ENCODE measurements at regions not wholly inside any gene's neighbourhood (a gene's known extent, or its start where the extent isn't known, plus 50 kb on each side); places are given as distances from the start of the nearest gene placed in this dataset.

GRCh38 chr10:55058800-55059199 lies 257.8 kb upstream of the PCDH15 start:
- no peak for DNase-seq (ENCODE audit: low read depth, low spot score)
- Mint-ChIP-seq H3K27ac (ENCODE audit: unreplicated experiment) (no peak overlapping the region), H3K9me3 (peaks cover 11% of the 10 kb centered on the region), H3K4me3 (no peak overlapping the region), H3K27me3 (ENCODE audit: low read depth) (no peaks in the 10 kb centered on the region), H3K36me3 (ENCODE audit: low read depth) (no peaks in the 10 kb centered on the region), H3K4me1 (no peaks in the 10 kb centered on the region)
- no peak for TF ChIP-seq CTCF (conservative IDR thresholded peaks at IDR 0.05)

- Mint-ChIP-seq H3K36me3 (ENCODE audit: low read depth) (no peaks in the 10 kb centered on the region), H3K4me3 (no peak overlapping the region), H3K27me3 (ENCODE audit: low read depth) (no peaks in the 10 kb centered on the region), H3K27ac (ENCODE audit: unreplicated experiment) (no peak overlapping the region), H3K4me1 (peaks cover 9% of the 10 kb centered on the region), H3K9me3 (peaks cover 8% of the 10 kb centered on the region)
- no peak for TF ChIP-seq CTCF (conservative IDR thresholded peaks at IDR 0.05)
- no peak for DNase-seq (ENCODE audit: low read depth, low spot score)
Measured at GRCh38 chr10:55051515-55051914, 250.5 kb upstream of the PCDH15 start.

GRCh38 chr10:55048830-55049498 lies 247.9 kb upstream of the PCDH15 start:
- H3K27me3 Mint-ChIP-seq (ENCODE audit: low read depth): no peaks in the 10 kb centered on the region
- DNase-seq (ENCODE audit: low read depth, low spot score): no peak
- H3K36me3 Mint-ChIP-seq (ENCODE audit: low read depth): no peaks in the 10 kb centered on the region
- H3K9me3 Mint-ChIP-seq: no peaks in the 10 kb centered on the region
- no peak for TF ChIP-seq CTCF (conservative IDR thresholded peaks at IDR 0.05)
- H3K27ac Mint-ChIP-seq (ENCODE audit: unreplicated experiment): peak overlapping the region; percentile 40
- H3K4me3 Mint-ChIP-seq: no peak overlapping the region
- peaks cover 9% of the 10 kb centered on the region for H3K4me1 Mint-ChIP-seq

- no peak overlapping the region for H3K4me3 Mint-ChIP-seq
- TF ChIP-seq CTCF (conservative IDR thresholded peaks at IDR 0.05): no peak
- H3K27me3 Mint-ChIP-seq (ENCODE audit: low read depth): no peaks in the 10 kb centered on the region
- H3K4me1 Mint-ChIP-seq: no peaks in the 10 kb centered on the region
- H3K9me3 Mint-ChIP-seq: no peaks in the 10 kb centered on the region
- H3K36me3 Mint-ChIP-seq (ENCODE audit: low read depth): no peaks in the 10 kb centered on the region
- no peak for DNase-seq (ENCODE audit: low read depth, low spot score)
- no peak overlapping the region for H3K27ac Mint-ChIP-seq (ENCODE audit: unreplicated experiment)
Measured at GRCh38 chr10:55043540-55043939, 242.5 kb upstream of the PCDH15 start.

- H3K27ac Mint-ChIP-seq (ENCODE audit: unreplicated experiment): no peak overlapping the region
- H3K4me3 Mint-ChIP-seq: no peak overlapping the region
- no peaks in the 10 kb centered on the region for H3K27me3 Mint-ChIP-seq (ENCODE audit: low read depth)
- no peak for DNase-seq (ENCODE audit: low read depth, low spot score)
- no peak for TF ChIP-seq CTCF (conservative IDR thresholded peaks at IDR 0.05)
- H3K36me3 Mint-ChIP-seq (ENCODE audit: low read depth): no peaks in the 10 kb centered on the region
- H3K9me3 Mint-ChIP-seq: peaks cover 3% of the 10 kb centered on the region
- no peaks in the 10 kb centered on the region for H3K4me1 Mint-ChIP-seq
Measured at GRCh38 chr10:55033061-55033460, 232.0 kb upstream of the PCDH15 start.
